ENCODE measurements at regions not wholly inside any gene's neighbourhood (a gene's known extent, or its start where the extent isn't known, plus 50 kb on each side); places are given as distances from the start of the nearest gene placed in this dataset.

- TF ChIP-seq EZH2 (IDR thresholded peaks at IDR 0.05; ENCODE audit: borderline replicate concordance) (no peak), CTCF (IDR thresholded peaks at IDR 0.05; ENCODE audit: poor library complexity) (no peak), EZH2phosphoT487 (IDR thresholded peaks at IDR 0.05; ENCODE audit: low read depth, severe bottlenecking, unreplicated experiment) (no peak)
These were observed 107.1 kb upstream of the BACH2 start for GRCh38 chr6:90403489-90404381.

All from hepatocyte (in vitro differentiated cells).